DMS79 (cell line): ENCODE measurements at regions not wholly inside any gene's neighbourhood (a gene's known extent, or its start where the extent isn't known, plus 50 kb on each side); places are given as distances from the start of the nearest gene placed in this dataset.
"Not testable (repeated sequence)": the region's sequence is repeated elsewhere in the genome, so short reads cannot be mapped to it uniquely, and the experiment has no call there.

Source experiments
- DNase-seq: peaks from one replicate; lab custom pipeline; 2025; lab: John Stamatoyannopoulos, UW

DNA sequence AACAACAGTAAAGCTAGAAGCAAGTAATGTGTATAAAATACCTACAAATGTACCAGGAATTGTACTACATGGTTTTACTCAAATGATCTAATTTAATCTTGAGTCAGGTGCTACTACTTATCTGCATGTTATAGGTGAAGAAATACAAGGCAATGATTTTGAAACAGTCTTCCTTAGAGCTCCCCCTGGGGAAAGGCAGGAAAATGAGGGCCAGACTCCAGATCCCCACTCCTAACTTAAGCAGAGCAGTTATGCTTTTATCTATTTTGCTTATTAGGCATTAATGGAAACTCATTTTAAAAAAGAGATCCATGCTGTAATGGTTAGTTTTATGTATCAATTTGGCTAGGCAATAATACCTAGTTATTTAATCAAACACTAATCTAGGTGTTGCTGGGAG, 109.3 kb upstream of the CPSF6 start:
- DNase-seq, result no peak

GRCh38 chr12:69131077-69131476, 108.3 kb upstream of the CPSF6 start:
- no peak for DNase-seq

GRCh38 chr12:69136931-69137613, 102.3 kb upstream of the CPSF6 start:
- DNase-seq, result no peak

DNA sequence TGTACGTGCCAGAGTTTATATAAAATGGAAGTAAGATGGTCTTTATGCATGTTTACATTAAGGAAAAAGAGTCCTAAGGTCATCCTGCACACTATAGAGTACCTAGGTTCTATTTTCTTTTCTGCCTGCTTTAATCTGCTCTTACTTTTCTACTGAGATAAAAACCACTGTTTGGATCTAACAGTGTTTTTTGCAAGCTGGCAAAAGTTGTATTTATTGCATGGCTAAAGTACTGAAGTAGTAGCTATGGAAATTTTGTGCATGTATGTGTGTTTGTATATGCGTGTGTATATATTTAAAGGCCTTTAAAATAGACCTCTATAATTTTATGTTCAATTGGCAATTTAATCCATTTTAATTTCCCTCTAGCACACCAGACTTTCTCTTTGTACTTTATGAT, 98.3 kb upstream of the CPSF6 start:
- no peak for DNase-seq

DNA sequence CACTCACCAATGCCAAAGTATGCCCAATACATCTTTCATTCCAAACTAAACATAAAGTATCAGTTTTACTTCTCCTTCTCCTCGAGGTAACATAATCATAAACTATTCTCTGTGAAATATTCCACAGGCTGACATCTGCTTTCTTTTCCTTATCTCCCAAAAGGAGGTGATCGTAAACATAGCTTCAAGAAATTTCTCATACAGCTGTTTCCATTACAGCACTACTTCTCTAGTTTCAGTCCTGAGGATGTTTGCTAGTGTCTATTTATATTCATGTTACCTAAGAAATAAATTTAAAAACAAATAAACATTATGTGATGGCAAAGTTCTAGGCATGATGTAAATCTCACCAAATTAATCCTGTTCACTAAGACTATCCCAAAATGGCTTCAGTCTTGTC, 90.1 kb upstream of the CPSF6 start:
- DNase-seq, result no peak

DNA sequence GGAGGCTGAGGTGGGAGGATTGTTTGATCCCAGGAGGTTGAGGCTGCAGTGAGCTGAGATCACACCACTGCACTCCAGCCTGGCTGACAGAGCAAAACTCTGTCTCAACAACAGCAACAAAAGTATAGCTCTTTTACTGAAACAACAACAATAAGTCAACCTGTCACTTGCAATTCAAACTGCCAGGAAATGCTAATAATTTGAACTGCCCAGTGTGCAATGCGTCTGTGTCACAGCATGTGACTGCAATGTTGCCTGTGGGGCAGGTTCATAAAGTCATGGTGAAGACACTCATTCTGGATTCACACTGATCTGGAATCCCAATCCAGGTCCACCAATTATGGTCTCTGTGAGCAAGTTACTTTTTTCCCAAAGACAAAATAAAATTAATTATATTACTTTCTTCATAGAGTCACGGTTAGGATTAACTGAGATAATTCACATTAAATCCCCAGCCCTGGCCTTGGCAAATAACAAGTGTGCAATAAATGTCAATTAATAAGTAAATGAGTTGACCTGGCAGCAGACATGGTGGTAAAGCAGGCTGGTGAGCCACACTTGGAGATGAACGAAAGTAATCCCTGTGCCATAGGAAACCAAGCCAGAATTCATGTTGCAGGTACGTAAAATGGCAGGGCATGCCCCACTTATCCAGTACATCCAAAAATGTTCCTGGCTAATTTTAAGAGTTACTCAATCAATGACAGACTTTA, 89.1 kb upstream of the CPSF6 start:
- DNase-seq, result no peak

- DNase-seq, result no peak
Measured at GRCh38 chr12:69150796-69151127, 88.6 kb upstream of the CPSF6 start.

DNA sequence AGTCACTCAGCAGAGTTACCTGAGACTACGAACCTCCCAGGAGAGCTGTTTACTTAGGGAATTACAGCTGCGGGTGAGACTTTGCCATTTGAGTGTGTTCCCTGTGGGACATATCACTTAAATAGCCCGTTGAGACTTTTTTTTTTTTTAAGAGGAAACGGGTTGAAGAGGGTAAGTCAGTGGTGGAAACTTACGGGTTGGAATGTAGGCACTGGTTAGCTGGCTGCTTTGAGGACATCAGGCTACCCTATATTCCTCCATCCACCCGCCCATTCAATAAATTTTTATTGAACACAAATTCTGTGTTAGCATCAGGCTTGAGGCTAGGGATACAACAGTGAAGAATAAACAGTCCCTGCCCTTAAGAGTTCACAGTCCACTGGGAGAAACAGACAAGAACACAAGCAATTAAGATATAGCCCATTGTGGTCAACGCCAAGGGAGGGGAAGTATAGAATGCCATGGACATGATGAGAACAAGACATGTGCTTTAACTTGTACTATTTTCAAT, 88.1 kb upstream of the CPSF6 start:
- DNase-seq, result peak; percentile 8

- no peak for DNase-seq
Measured at GRCh38 chr12:69154585-69155363, 84.6 kb upstream of the CPSF6 start.

DNA sequence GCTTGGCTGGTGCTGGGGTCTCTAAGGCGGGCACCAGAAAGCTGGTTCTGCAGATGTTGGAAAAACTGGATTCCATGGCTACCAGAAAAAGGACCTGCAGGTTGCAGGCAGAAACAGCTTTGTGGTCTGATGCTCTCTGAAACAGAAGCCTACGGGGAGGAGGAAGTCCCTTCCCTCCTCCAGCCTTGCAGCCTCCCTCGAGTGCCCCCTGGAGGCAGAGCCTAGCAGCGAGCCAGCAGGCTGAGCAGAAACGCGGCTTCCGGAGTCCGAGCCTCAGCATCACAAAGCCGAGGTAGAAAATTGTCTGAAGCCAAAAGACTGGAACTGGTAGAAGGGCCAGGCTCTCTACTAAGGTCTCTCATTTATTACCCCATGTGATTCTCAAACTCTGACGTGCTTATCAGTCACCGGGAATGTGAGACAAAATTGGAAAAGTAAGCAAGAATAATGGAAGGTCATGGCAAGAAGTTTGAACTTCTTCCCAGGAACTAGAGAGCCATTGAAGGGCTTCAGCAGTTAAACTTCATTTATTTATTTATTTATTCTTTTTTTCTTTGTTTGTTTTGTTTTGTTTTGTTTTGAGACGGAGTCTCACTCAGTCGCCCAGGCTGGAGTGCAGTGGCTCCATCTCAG, 82.2 kb upstream of the CPSF6 start:
- DNase-seq, result no peak

DNA sequence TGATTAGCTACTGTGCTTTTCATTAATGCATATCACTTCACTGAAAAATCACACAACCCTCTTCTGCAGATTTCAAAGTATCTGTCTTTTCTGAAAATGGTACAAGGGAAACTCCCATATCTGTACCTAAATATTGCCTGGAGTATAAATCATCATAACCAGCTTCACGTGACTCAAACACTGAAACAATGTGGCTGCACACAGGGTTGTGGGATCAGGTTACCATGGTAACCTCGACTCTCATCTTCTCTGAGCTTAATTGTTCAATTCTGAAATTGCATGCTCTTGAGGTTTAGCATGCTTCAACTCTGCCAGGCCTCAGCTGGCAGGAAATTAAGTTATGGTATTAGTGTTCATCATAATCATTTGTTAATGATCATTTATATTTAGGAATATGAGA, 77.5 kb upstream of the CPSF6 start:
- peak; percentile 15 for DNase-seq

GRCh38 chr12:69163681-69164362, 75.5 kb upstream of the CPSF6 start:
- DNase-seq, result no peak

- no peak for DNase-seq
Measured at GRCh38 chr12:69167648-69168165, 71.7 kb upstream of the CPSF6 start.

GRCh38 chr12:69168363-69168762, 71.0 kb upstream of the CPSF6 start:
- DNase-seq, result no peak

DNA sequence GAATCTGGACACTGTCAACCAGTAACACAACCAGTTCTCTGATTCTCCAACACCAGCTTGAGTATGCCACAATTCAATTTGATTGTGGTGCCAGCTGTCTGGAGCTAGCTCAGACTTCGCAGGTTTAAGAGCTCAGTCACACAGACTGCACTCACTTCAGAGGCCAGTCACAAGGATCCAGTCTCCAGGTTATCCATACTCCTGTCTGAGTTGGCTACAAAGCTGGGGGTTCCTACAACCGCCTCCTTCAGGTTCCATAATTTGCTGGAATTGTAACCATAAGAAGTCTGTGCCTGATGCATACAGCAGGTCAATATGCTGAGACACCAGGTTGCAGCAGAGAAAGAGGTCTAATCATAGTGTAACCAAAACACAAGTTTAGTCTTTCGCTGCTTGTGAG, 70.5 kb upstream of the CPSF6 start:
- no peak for DNase-seq

DNA sequence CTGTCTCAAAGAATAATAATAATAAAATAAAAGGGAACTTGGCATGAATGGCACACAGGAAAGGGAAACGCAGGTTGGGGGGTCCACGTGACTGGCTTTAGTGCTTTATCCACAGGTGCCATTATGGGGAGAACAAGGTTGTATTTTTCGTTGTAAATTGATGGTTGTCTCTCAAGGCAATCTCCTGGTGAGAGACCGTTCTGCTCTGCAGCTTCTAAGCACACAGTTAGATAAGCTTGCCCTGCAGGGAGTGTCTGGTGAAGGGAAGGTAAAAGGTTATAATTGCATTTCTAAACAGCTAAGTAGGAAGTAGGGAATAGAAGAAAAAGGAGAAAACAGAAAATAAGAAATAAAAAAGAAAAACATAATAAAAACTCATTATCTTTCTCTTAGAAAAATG, 69.1 kb upstream of the CPSF6 start:
- no peak for DNase-seq

DNA sequence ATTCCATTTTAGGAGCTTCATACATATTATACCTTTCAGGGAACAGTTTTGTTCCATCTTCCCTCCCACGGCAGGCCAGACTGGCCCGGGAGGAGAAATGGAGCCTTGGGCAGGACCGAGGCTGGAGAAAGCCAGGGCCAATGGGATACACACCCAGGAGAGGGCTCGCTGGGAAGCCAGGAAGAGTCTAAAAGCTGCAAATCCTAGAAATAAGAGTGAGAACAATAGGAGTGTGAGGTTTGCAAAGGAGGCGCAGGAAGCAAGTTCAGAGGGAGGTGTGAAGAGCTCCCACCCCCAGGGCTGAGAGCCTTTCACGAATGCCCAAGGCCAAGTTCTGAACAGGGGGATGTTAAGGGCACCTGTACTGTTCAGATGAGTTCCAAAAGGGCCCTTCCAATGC, 67.5 kb upstream of the CPSF6 start:
- no peak for DNase-seq

DNA sequence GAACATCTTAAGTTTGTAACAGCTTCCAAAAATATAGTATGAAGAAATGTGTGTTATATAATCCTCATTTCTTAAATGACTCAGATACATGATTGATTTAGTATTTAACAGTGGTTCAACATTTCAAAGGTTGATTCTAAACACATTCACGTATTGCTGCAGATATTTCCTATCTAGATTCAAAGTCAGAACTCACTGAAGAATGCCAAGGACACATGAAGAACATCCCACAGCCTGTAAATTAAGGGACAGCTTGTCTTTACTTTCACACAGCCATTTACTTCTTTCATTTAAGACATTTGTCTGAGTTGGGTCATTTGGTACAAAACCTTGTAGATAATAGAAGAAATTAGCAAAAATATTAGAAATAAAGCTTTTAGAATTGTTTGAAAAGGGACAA, 66.9 kb upstream of the CPSF6 start:
- no peak for DNase-seq

DNA sequence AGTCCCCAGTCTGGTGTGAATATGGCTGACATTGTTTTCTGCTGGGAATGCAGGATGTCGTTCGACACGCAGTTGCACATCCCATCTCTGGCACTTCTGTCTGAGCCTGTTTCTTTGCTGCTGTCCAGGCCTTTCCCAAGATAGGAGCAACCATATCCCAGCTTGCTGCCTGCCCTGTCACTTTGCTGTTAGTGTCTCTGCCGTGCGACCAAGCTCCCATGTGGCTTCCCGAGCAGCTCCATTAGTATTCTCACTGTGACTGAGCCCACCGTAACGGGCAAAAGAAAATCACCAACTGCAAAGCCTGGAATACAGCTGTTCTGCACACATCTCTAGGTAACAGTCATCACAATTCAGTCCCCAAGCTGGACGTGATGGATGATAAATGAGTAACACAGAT, 66.0 kb upstream of the CPSF6 start:
- DNase-seq, result no peak

- no peak for DNase-seq
Measured at GRCh38 chr12:69179786-69180185, 59.6 kb upstream of the CPSF6 start.

- DNase-seq, result not testable (repeated sequence)
Measured at GRCh38 chr12:69187572-69187971, 51.8 kb upstream of the CPSF6 start.
